K562 (cell line): ENCODE measurements at regions not wholly inside any gene's neighbourhood (a gene's known extent, or its start where the extent isn't known, plus 50 kb on each side); places are given as distances from the start of the nearest gene placed in this dataset.
A peak's percentile ranks its signal among the peaks of the same experiment; 100 is the strongest.

Experiments used
- CHCHD3 ChIP-seq: fragments of 250-450 bp; sonication (Bioruptor Pico); IDR thresholded peaks from 2 replicates; pipeline ENCODE4 v2.1.2; 2022; ENCODE audit warnings: mild to moderate bottlenecking
- DDX20 ChIP-seq: fragments of 450-650 bp; IDR thresholded peaks from 2 replicates; pipeline ENCODE4 v1.6.1; 2016; ENCODE audit warnings: missing genetic modification characterization, low read depth, mild to moderate bottlenecking, missing compliant biosample characterization, moderate library complexity
- FOXA3 ChIP-seq, 2 experiments: fragments of 450-650 bp in 1 of 2; sonication (generic) in 1 of 2; formaldehyde crosslinking; IDR thresholded peaks in 1 of 2; conservative IDR thresholded peaks in 1 of 2; 2 replicates each; pipeline versions ENCODE4 v1.4.0 to v1.8.0; 2020 to 2022; ENCODE audit warnings: mild to moderate bottlenecking in 2 of 2, missing genetic modification reagents in 1 of 2
- KLF1 ChIP-seq: fragments of 450-650 bp; IDR thresholded peaks from 2 replicates; pipeline ENCODE4 v1.6.1; 2016; ENCODE audit warnings: missing genetic modification characterization, missing compliant biosample characterization
- NRF1 ChIP-seq, 2 experiments: fragments of 450-650 bp; IDR thresholded peaks in 1 of 2; conservative IDR thresholded peaks in 1 of 2; 2 replicates each; pipeline ENCODE4 v1.6.1; 2014; ENCODE audit warnings: mild to moderate bottlenecking in 2 of 2
- PRPF4 ChIP-seq: fragments of 200-400 bp; formaldehyde crosslinking; IDR thresholded peaks from one replicate; pipeline ENCODE4 v1.6.1; 2017; ENCODE audit warnings: low read length, low read depth, mild to moderate bottlenecking; ENCODE audit not compliant: insufficient read depth, poor library complexity, severe bottlenecking
- RBM25 ChIP-seq: fragments of 200-400 bp; formaldehyde crosslinking; IDR thresholded peaks from 2 replicates; pipeline ENCODE4 v1.6.1; 2018; ENCODE audit warnings: low read length, low read depth, moderate library complexity; ENCODE audit not compliant: severe bottlenecking
- RFX5 ChIP-seq: IDR thresholded peaks from 2 replicates; pipeline ENCODE4 v1.6.1; 2011; ENCODE audit warnings: low read depth, mild to moderate bottlenecking, improper control_type of control experiment, low read length
- SNAPC5 ChIP-seq: fragments of 250-450 bp; sonication (Bioruptor Pico); IDR thresholded peaks from 2 replicates; pipeline ENCODE4 v1.8.0; 2021; ENCODE audit warnings: moderate library complexity, mild to moderate bottlenecking, inconsistent platforms
- TARDBP ChIP-seq: fragments of 450-650 bp; IDR thresholded peaks from 2 replicates; pipeline ENCODE4 v1.6.1; 2016
- TGIF2 ChIP-seq: sonication (generic); formaldehyde crosslinking; IDR thresholded peaks from 2 replicates; pipeline ENCODE4 v1.8.1; 2022; ENCODE audit warnings: mild to moderate bottlenecking, missing genetic modification reagents, moderate library complexity
- VEZF1 ChIP-seq: fragments of 200-800 bp; sonication (Bioruptor generic); IDR thresholded peaks from 2 replicates; pipeline ENCODE4 v1.6.1; 2017; ENCODE audit warnings: missing genetic modification characterization, missing compliant biosample characterization
- ZBTB26 ChIP-seq: fragments of 450-650 bp; formaldehyde crosslinking; IDR thresholded peaks from 2 replicates; pipeline ENCODE4 v1.4.0; 2022; ENCODE audit warnings: missing genetic modification characterization
- ZBTB5 ChIP-seq: fragments of 450-650 bp; IDR thresholded peaks from 2 replicates; pipeline ENCODE4 v1.6.1; 2017; ENCODE audit warnings: antibody characterized with exemption
- ZBTB8A ChIP-seq: fragments of 450-650 bp; IDR thresholded peaks from 2 replicates; pipeline ENCODE4 v1.6.1; 2018; ENCODE audit warnings: mild to moderate bottlenecking, moderate library complexity; ENCODE audit not compliant: partially characterized antibody
- ZFPM2 ChIP-seq: fragments of 250-450 bp; sonication (Bioruptor Pico); IDR thresholded peaks from 2 replicates; pipeline ENCODE4 v1.5.1; 2022; ENCODE audit warnings: mild to moderate bottlenecking
- ZNF277 ChIP-seq: fragments of 250-450 bp; sonication (Bioruptor Pico); IDR thresholded peaks from 2 replicates; pipeline ENCODE4 v1.8.0; 2022; ENCODE audit warnings: inconsistent platforms, mild to moderate bottlenecking, moderate library complexity, borderline replicate concordance
- ZNF668 ChIP-seq: fragments of 250-450 bp; sonication (Bioruptor Pico); IDR thresholded peaks from 2 replicates; pipeline ENCODE4 v1.8.0; 2022; ENCODE audit warnings: mild to moderate bottlenecking, inconsistent platforms
- ZNF764 ChIP-seq: fragments of 250-450 bp; sonication (Bioruptor Pico); IDR thresholded peaks from 2 replicates; pipeline ENCODE4 v1.4.0; 2020; ENCODE audit warnings: low read depth, mild to moderate bottlenecking, moderate library complexity
- ZNF780A ChIP-seq: fragments of 250-450 bp; sonication (Bioruptor Pico); IDR thresholded peaks from 2 replicates; pipeline ENCODE4 v1.5.0; 2021; ENCODE audit warnings: mild to moderate bottlenecking
- ZZZ3 ChIP-seq: fragments of 450-650 bp; IDR thresholded peaks from 2 replicates; pipeline ENCODE4 v1.6.1; 2016; ENCODE audit warnings: antibody characterized with exemption, mild to moderate bottlenecking, moderate library complexity

GRCh38 chr3:194003114-194004057 lies 132.6 kb upstream of the HES1 start (continued):
- TF ChIP-seq ZBTB8A: no peak
- no peak for TF ChIP-seq ZNF780A (CRISPR knock-in tag)
- TF ChIP-seq ZFPM2 (CRISPR knock-in tag): no peak; the same call in 1 of the 2 replicates
- TF ChIP-seq DDX20 (tag): no peak
- TF ChIP-seq PRPF4: no peak
- TF ChIP-seq TARDBP: no peak
- no peak for TF ChIP-seq SNAPC5
- TF ChIP-seq NRF1 (conservative IDR thresholded peaks at IDR 0.05 in 1 of 2, IDR thresholded peaks at IDR 0.05 in 1 of 2): peak; percentile 85 to 86
- TF ChIP-seq TGIF2 (CRISPR knock-in tag): no peak
- TF ChIP-seq RFX5: no peak
- TF ChIP-seq ZNF764 (CRISPR knock-in tag): no peak
- TF ChIP-seq FOXA3 (CRISPR knock-in tag; conservative IDR thresholded peaks at IDR 0.05 in 1 of 2, IDR thresholded peaks at IDR 0.05 in 1 of 2): no peak
- peak; percentile 23; the same call in 1 of the 2 replicates for TF ChIP-seq ZNF277 (CRISPR knock-in tag)
- peak; percentile 100 for TF ChIP-seq VEZF1
- TF ChIP-seq ZBTB5: no peak
- TF ChIP-seq CHCHD3: no peak
- TF ChIP-seq ZNF668 (CRISPR knock-in tag): no peak
- no peak for TF ChIP-seq ZZZ3
- TF ChIP-seq ZBTB26 (CRISPR knock-in tag): no peak
- peak; percentile 21 for TF ChIP-seq KLF1 (tag)
- no peak for TF ChIP-seq RBM25
